ENCODE measurements at regions not wholly inside any gene's neighbourhood (a gene's known extent, or its start where the extent isn't known, plus 50 kb on each side); places are given as distances from the start of the nearest gene placed in this dataset.

- TF ChIP-seq, protein P1, sequence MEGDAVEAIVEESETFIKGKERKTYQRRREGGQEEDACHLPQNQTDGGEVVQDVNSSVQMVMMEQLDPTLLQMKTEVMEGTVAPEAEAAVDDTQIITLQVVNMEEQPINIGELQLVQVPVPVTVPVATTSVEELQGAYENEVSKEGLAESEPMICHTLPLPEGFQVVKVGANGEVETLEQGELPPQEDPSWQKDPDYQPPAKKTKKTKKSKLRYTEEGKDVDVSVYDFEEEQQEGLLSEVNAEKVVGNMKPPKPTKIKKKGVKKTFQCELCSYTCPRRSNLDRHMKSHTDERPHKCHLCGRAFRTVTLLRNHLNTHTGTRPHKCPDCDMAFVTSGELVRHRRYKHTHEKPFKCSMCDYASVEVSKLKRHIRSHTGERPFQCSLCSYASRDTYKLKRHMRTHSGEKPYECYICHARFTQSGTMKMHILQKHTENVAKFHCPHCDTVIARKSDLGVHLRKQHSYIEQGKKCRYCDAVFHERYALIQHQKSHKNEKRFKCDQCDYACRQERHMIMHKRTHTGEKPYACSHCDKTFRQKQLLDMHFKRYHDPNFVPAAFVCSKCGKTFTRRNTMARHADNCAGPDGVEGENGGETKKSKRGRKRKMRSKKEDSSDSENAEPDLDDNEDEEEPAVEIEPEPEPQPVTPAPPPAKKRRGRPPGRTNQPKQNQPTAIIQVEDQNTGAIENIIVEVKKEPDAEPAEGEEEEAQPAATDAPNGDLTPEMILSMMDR (IDR thresholded peaks at IDR 0.05; ENCODE audit: extremely low read depth, missing control alignments): no peak
- DNase-seq (ENCODE audit: low spot score): no peak
Measured at GRCh38 chr22:48451891-48452290, 1375.8 kb downstream of the BRD1 start.

GRCh38 chr22:48450188-48450825 lies 1377.4 kb downstream of the BRD1 start:
- DNase-seq (ENCODE audit: low spot score): no peak
- TF ChIP-seq, protein P1 (IDR thresholded peaks at IDR 0.05; ENCODE audit: extremely low read depth, missing control alignments): no peak

DNA sequence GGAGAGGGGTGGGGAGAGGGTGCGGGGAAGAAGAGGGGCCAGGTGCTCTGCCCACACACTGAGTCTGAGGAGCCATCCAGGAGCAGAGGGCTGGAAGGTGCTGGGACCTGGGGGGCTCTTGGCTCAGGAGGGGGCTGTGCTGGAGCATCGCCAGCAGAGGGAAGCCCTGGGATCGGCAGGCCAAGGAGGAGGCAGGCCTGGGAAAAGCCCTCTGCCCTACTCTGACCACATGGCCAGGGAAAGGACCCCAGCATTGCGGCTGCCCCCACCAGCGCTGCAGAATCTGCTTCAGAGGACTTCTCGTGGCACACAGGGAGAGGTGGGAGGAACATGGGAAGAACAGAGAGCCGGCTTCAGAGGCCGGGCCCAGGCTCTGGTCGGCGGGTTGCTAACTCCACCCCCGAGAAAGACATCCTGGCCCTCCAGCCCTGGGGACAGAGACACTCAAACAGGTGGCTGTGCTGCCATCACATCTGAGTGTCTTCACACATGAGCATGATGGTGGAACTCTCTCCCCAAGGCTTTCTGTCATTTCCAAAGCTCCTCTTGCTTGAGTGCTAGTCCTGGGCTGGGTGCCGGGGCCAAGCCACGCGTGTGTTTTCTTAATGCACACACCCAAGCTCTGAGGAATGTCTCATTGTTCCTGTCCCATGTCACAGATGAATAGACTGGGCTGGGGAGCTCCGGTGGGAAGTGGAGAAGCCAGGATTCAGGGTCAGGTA lies 1378.0 kb downstream of the BRD1 start:
- TF ChIP-seq, protein P1 (IDR thresholded peaks at IDR 0.05; ENCODE audit: extremely low read depth, missing control alignments): no peak
- DNase-seq (ENCODE audit: low spot score): no peak

DNA sequence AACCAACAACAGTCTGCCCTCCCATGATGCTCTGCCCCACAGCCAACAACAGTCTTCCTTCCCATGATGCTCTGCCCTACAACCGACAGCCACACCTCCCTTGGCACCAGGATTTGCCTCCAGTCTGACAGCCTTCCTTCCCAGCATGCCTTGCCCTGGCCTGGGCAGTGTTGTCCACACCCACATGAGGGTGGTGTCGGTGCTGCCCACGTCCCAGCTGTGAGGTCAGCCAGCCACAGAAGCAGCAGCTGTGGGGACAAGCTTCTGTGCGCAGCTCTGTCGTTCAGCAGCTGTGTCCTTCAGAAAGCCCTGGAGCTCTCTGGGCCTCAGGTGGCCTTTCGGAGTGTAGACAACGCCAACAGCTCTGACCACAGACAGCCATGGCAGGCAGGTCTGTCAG lies 1378.9 kb downstream of the BRD1 start:
- TF ChIP-seq, protein P1 (IDR thresholded peaks at IDR 0.05; ENCODE audit: extremely low read depth, missing control alignments): no peak
- no peak for DNase-seq (ENCODE audit: low spot score)

DNA sequence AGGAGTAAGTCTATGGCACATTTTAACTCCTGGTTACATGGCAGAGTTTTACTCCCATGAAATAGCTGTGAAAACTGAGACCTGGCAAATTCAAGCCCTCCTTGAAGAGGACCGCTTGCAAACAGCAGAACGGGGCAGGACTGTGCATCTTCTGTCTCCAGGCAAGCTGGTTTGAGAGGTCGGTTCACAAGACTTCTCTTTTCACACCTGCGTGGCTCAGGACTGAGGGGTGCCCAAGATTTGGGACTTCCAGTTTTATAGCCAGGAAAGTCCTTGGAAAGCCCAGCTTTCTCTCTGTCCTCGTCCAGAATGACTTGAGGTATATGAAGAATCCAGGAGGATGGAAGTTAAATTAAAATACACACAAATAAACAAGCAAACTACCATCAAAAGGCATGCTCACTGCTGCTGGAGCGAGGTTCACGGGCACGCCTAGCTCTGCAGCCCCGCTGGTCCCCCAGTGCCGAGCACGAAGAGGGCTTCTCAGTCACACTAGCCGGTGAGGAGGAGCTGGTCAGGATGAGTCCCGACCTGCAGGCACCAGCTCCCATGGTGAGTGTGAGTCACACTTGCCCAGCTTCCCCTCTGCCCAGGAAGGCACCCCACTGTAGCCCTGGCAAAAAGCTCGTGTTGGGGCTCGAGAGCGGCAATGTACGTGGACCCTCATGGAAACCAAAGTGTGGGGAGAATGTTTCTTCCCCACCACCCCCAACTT lies 1382.4 kb downstream of the BRD1 start:
- no peak for DNase-seq (ENCODE audit: low spot score)
- TF ChIP-seq, protein P1 (IDR thresholded peaks at IDR 0.05; ENCODE audit: extremely low read depth, missing control alignments): no peak

GRCh38 chr22:48444320-48445112 lies 1383.2 kb downstream of the BRD1 start:
- TF ChIP-seq, protein P1 (IDR thresholded peaks at IDR 0.05; ENCODE audit: extremely low read depth, missing control alignments): no peak
- peak; percentile 50 for DNase-seq (ENCODE audit: low spot score)

Measured in GM20000 (cell line).